IPS-NIHi7 (cell line): ENCODE measurements at regions not wholly inside any gene's neighbourhood (a gene's known extent, or its start where the extent isn't known, plus 50 kb on each side); places are given as distances from the start of the nearest gene placed in this dataset.
"Not testable (repeated sequence)": the region's sequence is repeated elsewhere in the genome, so short reads cannot be mapped to it uniquely, and the experiment has no call there.

ENCODE experiments used
- DNase-seq: peaks from one replicate; pipeline ENCODE4 v3.0.0; 2012; ENCODE audit warnings: mixed read lengths; ENCODE audit errors: extremely low spot score

GRCh38 chr1:189970331-189971230 lies 507.1 kb downstream of the BRINP3 start:
- DNase-seq, result no peak

GRCh38 chr1:189971656-189972055 lies 506.0 kb downstream of the BRINP3 start:
- no peak for DNase-seq

GRCh38 chr1:189977184-189977583 lies 500.5 kb downstream of the BRINP3 start:
- no peak for DNase-seq

- DNase-seq, result no peak
These were observed 494.3 kb downstream of the BRINP3 start for GRCh38 chr1:189983166-189983890.

GRCh38 chr1:189986516-189986915 lies 491.1 kb downstream of the BRINP3 start:
- DNase-seq, result no peak

- no peak for DNase-seq
These were observed 490.2 kb downstream of the BRINP3 start for GRCh38 chr1:189987509-189987908.

- DNase-seq, result no peak
These were observed 484.8 kb downstream of the BRINP3 start for GRCh38 chr1:189992856-189993255.

- no peak for DNase-seq
These were observed 477.2 kb downstream of the BRINP3 start for GRCh38 chr1:190000365-190000872.

- DNase-seq, result no peak
These were observed 476.5 kb downstream of the BRINP3 start for GRCh38 chr1:190001187-190001586.

- no peak for DNase-seq
These were observed 474.3 kb downstream of the BRINP3 start for GRCh38 chr1:190003376-190003775.

GRCh38 chr1:190011585-190011984 lies 466.1 kb downstream of the BRINP3 start:
- no peak for DNase-seq

- DNase-seq, result not testable (repeated sequence)
These were observed 458.5 kb downstream of the BRINP3 start for GRCh38 chr1:190019151-190019550.

- DNase-seq, result no peak
These were observed 457.9 kb downstream of the BRINP3 start for GRCh38 chr1:190019717-190020116.

GRCh38 chr1:190022709-190023108 lies 455.0 kb downstream of the BRINP3 start:
- DNase-seq, result no peak

- no peak for DNase-seq
These were observed 448.2 kb downstream of the BRINP3 start for GRCh38 chr1:190029441-190029840.

- no peak for DNase-seq
These were observed 434.0 kb downstream of the BRINP3 start for GRCh38 chr1:190043655-190044054.

GRCh38 chr1:190046231-190046630 lies 431.4 kb downstream of the BRINP3 start:
- DNase-seq, result no peak
